ENCODE measurements at regions not wholly inside any gene's neighbourhood (a gene's known extent, or its start where the extent isn't known, plus 50 kb on each side); places are given as distances from the start of the nearest gene placed in this dataset.
A peak's percentile ranks its signal among the peaks of the same experiment; 100 is the strongest.

GRCh38 chr2:42987112-42987922, 194.9 kb upstream of the HAAO start:
- no peak overlapping the region for H3K4me3 ChIP-seq
- no peaks in the 10 kb centered on the region for H3K9me3 ChIP-seq
- H3K27me3 ChIP-seq: no peaks in the 10 kb centered on the region
- H3K36me3 ChIP-seq: no peaks in the 10 kb centered on the region
- DNase-seq (no peak), ATAC-seq (no peak)
- no peaks in the 10 kb centered on the region for H3K4me1 ChIP-seq
- intact Hi-C loops (cut with DNase I; ENCODE audit: low total_unique reads): no loop called here
- no peak overlapping the region for H3K27ac ChIP-seq
- in situ Hi-C loops (cut with MboI; ENCODE audit: low sequenced_read_pairs in 4 of 4): no loop called here
- TF ChIP-seq CTCF (IDR thresholded peaks at IDR 0.05 in 4 of 5, conservative IDR thresholded peaks at IDR 0.05 in 1 of 5) (no peak), POLR2A (IDR thresholded peaks at IDR 0.05) (no peak)

- TF ChIP-seq CTCF (IDR thresholded peaks at IDR 0.05 in 4 of 5, conservative IDR thresholded peaks at IDR 0.05 in 1 of 5) (no peak), POLR2A (IDR thresholded peaks at IDR 0.05) (no peak)
- H3K9me3 ChIP-seq: no peaks in the 10 kb centered on the region
- no peak for DNase-seq
- H3K36me3 ChIP-seq: no peaks in the 10 kb centered on the region
- no peaks in the 10 kb centered on the region for H3K27me3 ChIP-seq
- H3K4me1 ChIP-seq: no peaks in the 10 kb centered on the region
- no peak overlapping the region for H3K4me3 ChIP-seq
- in situ Hi-C loops (cut with MboI; ENCODE audit: low sequenced_read_pairs in 4 of 4) (no loop called here), intact Hi-C loops (cut with DNase I; ENCODE audit: low total_unique reads) (no loop called here)
- ATAC-seq: no peak
- H3K27ac ChIP-seq: no peak overlapping the region
Observed at GRCh38 chr2:42984617-42985016, 192.2 kb upstream of the HAAO start.

- intact Hi-C loops (cut with DNase I; ENCODE audit: low total_unique reads) (no loop called here), in situ Hi-C loops (cut with MboI; ENCODE audit: low sequenced_read_pairs in 4 of 4) (no loop called here)
- Histone ChIP-seq H3K27ac (no peak overlapping the region), H3K9me3 (no peaks in the 10 kb centered on the region), H3K4me3 (no peak overlapping the region), H3K27me3 (no peaks in the 10 kb centered on the region), H3K36me3 (no peaks in the 10 kb centered on the region), H3K4me1 (no peaks in the 10 kb centered on the region)
- ATAC-seq (peak; percentile 33 to 54), DNase-seq (no peak)
- no peak for TF ChIP-seq CTCF (IDR thresholded peaks at IDR 0.05 in 4 of 5, conservative IDR thresholded peaks at IDR 0.05 in 1 of 5)
- no peak for TF ChIP-seq POLR2A (IDR thresholded peaks at IDR 0.05)
Observed at GRCh38 chr2:42984081-42984480, 191.7 kb upstream of the HAAO start.

- TF ChIP-seq POLR2A (IDR thresholded peaks at IDR 0.05): no peak
- no peak for TF ChIP-seq CTCF (IDR thresholded peaks at IDR 0.05 in 4 of 5, conservative IDR thresholded peaks at IDR 0.05 in 1 of 5)
- H3K4me3 ChIP-seq: no peak overlapping the region
- no peak for ATAC-seq
Observed at GRCh38 chr2:42980764-42981416, 188.5 kb upstream of the HAAO start.

More at GRCh38 chr2:42980764-42981416, 188.5 kb upstream of the HAAO start:
- Histone ChIP-seq H3K9me3 (no peaks in the 10 kb centered on the region), H3K4me1 (peaks cover 0 to under 1% of the 10 kb centered on the region in 2 donors), H3K36me3 (no peaks in the 10 kb centered on the region), H3K27ac (no peak overlapping the region), H3K27me3 (no peaks in the 10 kb centered on the region)
- in situ Hi-C loops (cut with MboI; ENCODE audit: low sequenced_read_pairs in 4 of 4) (no loop called here), intact Hi-C loops (cut with DNase I; ENCODE audit: low total_unique reads) (no loop called here)
- no peak for DNase-seq

All from gastrocnemius medialis (tissue), 4 donors.